ENCODE measurements at regions not wholly inside any gene's neighbourhood (a gene's known extent, or its start where the extent isn't known, plus 50 kb on each side); places are given as distances from the start of the nearest gene placed in this dataset.

DNA sequence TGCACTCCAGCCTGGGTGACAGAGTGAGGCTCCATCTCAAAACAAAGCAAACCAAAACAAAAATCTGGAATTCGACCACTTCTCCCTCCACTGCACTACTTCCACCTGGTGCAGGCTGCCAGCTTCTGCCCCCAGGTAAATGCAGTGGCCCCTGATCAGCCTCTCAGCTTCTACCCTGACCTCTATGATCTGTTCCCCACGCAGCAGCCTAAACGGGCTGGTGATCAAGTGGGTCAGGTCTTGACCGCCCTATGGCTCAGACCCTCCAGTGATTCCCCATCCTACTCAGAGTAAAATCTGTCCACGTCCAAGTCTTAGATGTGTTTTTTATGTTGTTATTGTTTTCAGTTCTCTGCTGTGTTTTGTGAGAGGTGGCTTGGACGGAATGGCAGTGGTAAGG, 163.9 kb downstream of the KCTD15 start:
- Histone ChIP-seq H3K4me3 (ENCODE audit: low read depth in 2 of 2, low read length in 2 of 2) (no peak overlapping the region), H3K27me3 (ENCODE audit: control insufficient read depth, insufficient read depth, low read length) (no peaks in the 10 kb centered on the region), H3K4me1 (ENCODE audit: control insufficient read depth, insufficient read depth, low read length) (no peaks in the 10 kb centered on the region), H3K9me3 (ENCODE audit: control insufficient read depth, insufficient read depth, low read depth, low read length) (no peaks in the 10 kb centered on the region), H3K36me3 (ENCODE audit: control insufficient read depth, insufficient read depth, low read length) (no peaks in the 10 kb centered on the region), H3K27ac (ENCODE audit: low read length) (no peak overlapping the region)
- CTCF ChIA-PET = interaction anchor here (0.7 kb wide), 2 partner anchors 78 to 138 kb away, joined by 3 to 8 read pairs; no protein-coding TSS in a partner anchor
- in situ Hi-C loops (cut with HindIII; ENCODE audit: low pct_unique_long_range_greater_than_20kb, low sequenced_read_pairs) = no loop called here
- no TSS peak for BruUV-seq (replicated peaks)
- ATAC-seq (no peak), DNase-seq (ENCODE audit: low read depth, low spot score) (no peak)
- intact Hi-C loops (cut with micrococcal nuclease; ENCODE audit: unreplicated experiment) = no loop called here
- POLR2A ChIA-PET = no interaction called here
- no peak for TF ChIP-seq SIN3A (IDR thresholded peaks at IDR 0.05; ENCODE audit: borderline replicate concordance, insufficient read depth, low read depth, low read length)
- TF ChIP-seq, protein P1, sequence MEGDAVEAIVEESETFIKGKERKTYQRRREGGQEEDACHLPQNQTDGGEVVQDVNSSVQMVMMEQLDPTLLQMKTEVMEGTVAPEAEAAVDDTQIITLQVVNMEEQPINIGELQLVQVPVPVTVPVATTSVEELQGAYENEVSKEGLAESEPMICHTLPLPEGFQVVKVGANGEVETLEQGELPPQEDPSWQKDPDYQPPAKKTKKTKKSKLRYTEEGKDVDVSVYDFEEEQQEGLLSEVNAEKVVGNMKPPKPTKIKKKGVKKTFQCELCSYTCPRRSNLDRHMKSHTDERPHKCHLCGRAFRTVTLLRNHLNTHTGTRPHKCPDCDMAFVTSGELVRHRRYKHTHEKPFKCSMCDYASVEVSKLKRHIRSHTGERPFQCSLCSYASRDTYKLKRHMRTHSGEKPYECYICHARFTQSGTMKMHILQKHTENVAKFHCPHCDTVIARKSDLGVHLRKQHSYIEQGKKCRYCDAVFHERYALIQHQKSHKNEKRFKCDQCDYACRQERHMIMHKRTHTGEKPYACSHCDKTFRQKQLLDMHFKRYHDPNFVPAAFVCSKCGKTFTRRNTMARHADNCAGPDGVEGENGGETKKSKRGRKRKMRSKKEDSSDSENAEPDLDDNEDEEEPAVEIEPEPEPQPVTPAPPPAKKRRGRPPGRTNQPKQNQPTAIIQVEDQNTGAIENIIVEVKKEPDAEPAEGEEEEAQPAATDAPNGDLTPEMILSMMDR (IDR thresholded peaks at IDR 0.05) = no peak
- no peak for TF ChIP-seq TCF7L2 (IDR thresholded peaks at IDR 0.05; ENCODE audit: low read depth, low read length)
- TF ChIP-seq, protein P2, sequence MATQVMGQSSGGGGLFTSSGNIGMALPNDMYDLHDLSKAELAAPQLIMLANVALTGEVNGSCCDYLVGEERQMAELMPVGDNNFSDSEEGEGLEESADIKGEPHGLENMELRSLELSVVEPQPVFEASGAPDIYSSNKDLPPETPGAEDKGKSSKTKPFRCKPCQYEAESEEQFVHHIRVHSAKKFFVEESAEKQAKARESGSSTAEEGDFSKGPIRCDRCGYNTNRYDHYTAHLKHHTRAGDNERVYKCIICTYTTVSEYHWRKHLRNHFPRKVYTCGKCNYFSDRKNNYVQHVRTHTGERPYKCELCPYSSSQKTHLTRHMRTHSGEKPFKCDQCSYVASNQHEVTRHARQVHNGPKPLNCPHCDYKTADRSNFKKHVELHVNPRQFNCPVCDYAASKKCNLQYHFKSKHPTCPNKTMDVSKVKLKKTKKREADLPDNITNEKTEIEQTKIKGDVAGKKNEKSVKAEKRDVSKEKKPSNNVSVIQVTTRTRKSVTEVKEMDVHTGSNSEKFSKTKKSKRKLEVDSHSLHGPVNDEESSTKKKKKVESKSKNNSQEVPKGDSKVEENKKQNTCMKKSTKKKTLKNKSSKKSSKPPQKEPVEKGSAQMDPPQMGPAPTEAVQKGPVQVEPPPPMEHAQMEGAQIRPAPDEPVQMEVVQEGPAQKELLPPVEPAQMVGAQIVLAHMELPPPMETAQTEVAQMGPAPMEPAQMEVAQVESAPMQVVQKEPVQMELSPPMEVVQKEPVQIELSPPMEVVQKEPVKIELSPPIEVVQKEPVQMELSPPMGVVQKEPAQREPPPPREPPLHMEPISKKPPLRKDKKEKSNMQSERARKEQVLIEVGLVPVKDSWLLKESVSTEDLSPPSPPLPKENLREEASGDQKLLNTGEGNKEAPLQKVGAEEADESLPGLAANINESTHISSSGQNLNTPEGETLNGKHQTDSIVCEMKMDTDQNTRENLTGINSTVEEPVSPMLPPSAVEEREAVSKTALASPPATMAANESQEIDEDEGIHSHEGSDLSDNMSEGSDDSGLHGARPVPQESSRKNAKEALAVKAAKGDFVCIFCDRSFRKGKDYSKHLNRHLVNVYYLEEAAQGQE (IDR thresholded peaks at IDR 0.05; ENCODE audit: insufficient read depth in 1 of 2, low read depth in 2 of 2, low read length in 1 of 2) = no peak
- no peak for TF ChIP-seq POLR2AphosphoS5 (IDR thresholded peaks at IDR 0.05; ENCODE audit: low read depth, low read length)

DNA sequence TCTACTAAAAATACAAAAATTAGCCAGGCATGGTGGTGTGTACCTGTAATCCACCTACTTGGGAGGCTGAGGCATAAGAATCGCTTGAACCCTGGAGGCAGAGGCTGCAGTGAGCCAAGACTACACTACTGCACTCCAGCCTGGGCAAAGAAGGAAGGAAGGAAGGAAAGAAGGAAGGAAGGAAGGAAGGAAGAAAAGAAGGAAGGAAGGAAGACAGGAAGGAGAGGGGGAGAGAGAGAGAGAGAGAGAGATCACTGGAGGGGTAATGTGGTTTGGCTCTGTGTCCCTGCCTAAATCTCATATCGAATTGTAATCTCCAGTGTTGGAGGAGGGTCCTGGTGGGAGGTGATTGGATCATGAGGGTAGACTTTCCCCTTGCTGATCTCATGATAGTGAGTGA, 165.5 kb downstream of the KCTD15 start:
- POLR2A ChIA-PET = no interaction called here
- no peak for DNase-seq (ENCODE audit: low read depth, low spot score)

More for the DNA sequence above, 165.5 kb downstream of the KCTD15 start:
- intact Hi-C loops (cut with micrococcal nuclease; ENCODE audit: unreplicated experiment) = no loop called here
- Histone ChIP-seq H3K27ac (ENCODE audit: low read length) (no peak overlapping the region), H3K36me3 (ENCODE audit: control insufficient read depth, insufficient read depth, low read length) (no peaks in the 10 kb centered on the region), H3K4me1 (ENCODE audit: control insufficient read depth, insufficient read depth, low read length) (no peaks in the 10 kb centered on the region), H3K9me3 (ENCODE audit: control insufficient read depth, insufficient read depth, low read depth, low read length) (0 out of 2 replicates have a peak, but pooled peaks cover under 1% of the 10 kb centered on the region), H3K4me3 (ENCODE audit: low read depth in 2 of 2, low read length in 2 of 2) (no peak overlapping the region), H3K27me3 (ENCODE audit: control insufficient read depth, insufficient read depth, low read length) (no peaks in the 10 kb centered on the region)
- in situ Hi-C loops (cut with HindIII; ENCODE audit: low pct_unique_long_range_greater_than_20kb, low sequenced_read_pairs) = no loop called here
- TF ChIP-seq, protein P1 (IDR thresholded peaks at IDR 0.05) = no peak
- no peak for TF ChIP-seq SIN3A (IDR thresholded peaks at IDR 0.05; ENCODE audit: borderline replicate concordance, insufficient read depth, low read depth, low read length)
- TF ChIP-seq, protein P2 (IDR thresholded peaks at IDR 0.05; ENCODE audit: insufficient read depth in 1 of 2, low read depth in 2 of 2, low read length in 1 of 2) = no peak
- no peak for TF ChIP-seq TCF7L2 (IDR thresholded peaks at IDR 0.05; ENCODE audit: low read depth, low read length)
- no peak for TF ChIP-seq POLR2AphosphoS5 (IDR thresholded peaks at IDR 0.05; ENCODE audit: low read depth, low read length)
- CTCF ChIA-PET = no interaction called here
- no TSS peak for BruUV-seq (replicated peaks)
- ATAC-seq = no peak
